IMR-90 (cell line): ENCODE measurements at regions not wholly inside any gene's neighbourhood (a gene's known extent, or its start where the extent isn't known, plus 50 kb on each side); places are given as distances from the start of the nearest gene placed in this dataset.

Experiments used
- ATAC-seq: fragments of 200-7000 bp; cut with Tn5 transposase; 2 replicates; pipeline ENCODE4 v1.9.1; 2020; ENCODE audit warnings: low read depth, mild to moderate bottlenecking, moderate library complexity
- BruUV-seq: library from RNA; stranded (reverse); fragments of 400-500 nt; replicated peaks from 2 replicates; lab custom pipeline; 2021; lab: Mats Ljungman, UMichigan
- CTCF ChIA-PET: fragments of 300-600 bp; formaldehyde crosslinking; extraction: SDS; loops from one replicate; lab custom pipeline; 2021; ENCODE audit warnings: antibody characterized with exemption; lab: Yijun Ruan, JAX
- POLR2A ChIA-PET: fragments of 300-600 bp; sonication (Branson Sonifier 250); formaldehyde crosslinking; loops from one replicate; lab custom pipeline; 2022; ENCODE audit warnings: antibody characterized with exemption; ENCODE audit not compliant: unreplicated experiment; lab: Charles Lee
- DNase-seq: peaks from one replicate; pipeline ENCODE4 v3.0.0; 2013
- H2AFZ ChIP-seq: replicated peaks from 2 replicates; pipeline ENCODE3; 2013; ENCODE audit warnings: low read length, mild to moderate bottlenecking; ENCODE audit not compliant: poor library complexity
- H2AK5ac ChIP-seq: 2 replicates; pipeline ENCODE4 v1.6.1; 2013; ENCODE audit warnings: low read depth, low read length, inconsistent platforms
- H2AK9ac ChIP-seq: replicated peaks from 2 replicates; pipeline ENCODE3; 2013; ENCODE audit warnings: mild to moderate bottlenecking, low read depth, low read length, moderate library complexity; ENCODE audit not compliant: poor library complexity
- H2BK120ac ChIP-seq: 2 replicates; pipeline ENCODE4 v1.6.1; 2013; ENCODE audit warnings: low read depth, low read length, inconsistent platforms
- H2BK15ac ChIP-seq: 3 replicates; pipeline ENCODE4 v1.6.1; 2013; ENCODE audit warnings: low read depth, low read length, inconsistent platforms
- H2BK20ac ChIP-seq: 2 replicates; pipeline ENCODE4 v1.6.1; 2013; ENCODE audit warnings: low read depth, mild to moderate bottlenecking, inconsistent platforms, low read length, moderate library complexity
- H2BK5ac ChIP-seq: 2 replicates; pipeline ENCODE4 v1.6.1; 2013; ENCODE audit warnings: mild to moderate bottlenecking, low read depth, low read length, inconsistent platforms; ENCODE audit not compliant: poor library complexity, severe bottlenecking
- H3K14ac ChIP-seq: replicated peaks from 2 replicates; pipeline ENCODE4 v1.6.1; 2013; ENCODE audit warnings: low read depth, low read length, inconsistent platforms
- H3K18ac ChIP-seq: 2 replicates; pipeline ENCODE4 v1.6.1; 2013; ENCODE audit warnings: low read depth, low read length, control low read depth
- H3K23ac ChIP-seq: 2 replicates; pipeline ENCODE4 v1.6.1; 2013; ENCODE audit warnings: low read depth, low read length, inconsistent platforms
- H3K27ac ChIP-seq: 2 replicates; pipeline ENCODE4 v1.5.1; 2013; ENCODE audit warnings: mild to moderate bottlenecking, control low read depth, low read length; ENCODE audit not compliant: insufficient read depth
- H3K27me3 ChIP-seq: 2 replicates; pipeline ENCODE4 v1.6.1; 2013; ENCODE audit warnings: low read length; ENCODE audit not compliant: control insufficient read depth, insufficient read depth
- H3K36me3 ChIP-seq: 2 replicates; pipeline ENCODE4 v1.6.1; 2013; ENCODE audit warnings: low read length, mixed read lengths; ENCODE audit not compliant: control insufficient read depth, insufficient read depth
- H3K4ac ChIP-seq: 2 replicates; pipeline ENCODE4 v1.6.1; 2013; ENCODE audit warnings: low read depth, low read length, inconsistent platforms
- H3K4me1 ChIP-seq: 2 replicates; pipeline ENCODE4 v1.6.1; 2013; ENCODE audit warnings: low read length, mixed read lengths; ENCODE audit not compliant: control insufficient read depth, insufficient read depth
- H3K4me2 ChIP-seq: 2 replicates; pipeline ENCODE4 v1.6.1; 2013; ENCODE audit warnings: low read depth, mild to moderate bottlenecking, control low read depth, low read length, moderate library complexity
- H3K4me3 ChIP-seq: 2 replicates; pipeline ENCODE4 v1.5.1; 2013; ENCODE audit warnings: low read depth, mild to moderate bottlenecking, control low read depth, low read length, moderate library complexity; ENCODE audit not compliant: insufficient read depth
- H3K56ac ChIP-seq: 2 replicates; pipeline ENCODE4 v1.6.1; 2013; ENCODE audit warnings: low read length, inconsistent platforms; ENCODE audit not compliant: insufficient read depth; ENCODE audit errors: extremely low read depth
- H3K79me1 ChIP-seq, 2 experiments: 2 replicates each; pipeline ENCODE4 v1.6.1; 2013; ENCODE audit warnings: low read length in 2 of 2, inconsistent platforms in 1 of 2, low read depth in 1 of 2
- H3K9ac ChIP-seq: 2 replicates; pipeline ENCODE4 v1.6.1; 2013; ENCODE audit warnings: low read depth, low read length, control low read depth
- H3K9me1 ChIP-seq: 2 replicates; pipeline ENCODE4 v1.6.1; 2013; ENCODE audit warnings: low read length, inconsistent platforms; ENCODE audit not compliant: insufficient read depth
- H3K9me3 ChIP-seq: 2 replicates; pipeline ENCODE4 v1.6.1; 2013; ENCODE audit warnings: low read length; ENCODE audit not compliant: control insufficient read depth, insufficient read depth
- H4K20me1 ChIP-seq: 2 replicates; pipeline ENCODE4 v1.6.1; 2013; ENCODE audit warnings: low read length, inconsistent platforms; ENCODE audit not compliant: insufficient read depth
- H4K5ac ChIP-seq: 2 replicates; pipeline ENCODE4 v1.6.1; 2013; ENCODE audit warnings: mild to moderate bottlenecking, low read depth, low read length, control low read depth
- H4K8ac ChIP-seq, 2 experiments: 2 replicates each; pipeline ENCODE4 v1.6.1; 2013; ENCODE audit warnings: low read depth in 2 of 2, low read length in 2 of 2, control low read depth in 1 of 2, inconsistent platforms in 1 of 2
- H4K91ac ChIP-seq: 2 replicates; pipeline ENCODE4 v1.6.1; 2013; ENCODE audit warnings: low read depth, low read length, inconsistent platforms; ENCODE audit not compliant: insufficient read depth
- CEBPB ChIP-seq: IDR thresholded peaks from 2 replicates; pipeline ENCODE4 v1.6.1; 2012; ENCODE audit warnings: low read depth, low read length, improper control_type of control experiment
- FOS ChIP-seq: fragments of 150-350 bp; IDR thresholded peaks from 2 replicates; pipeline ENCODE4 v1.6.1; 2016; ENCODE audit warnings: low read depth, low read length
- WGBS, 2 experiments: methylation state at CpG; one replicate each; pipeline versions ENCODE4 v1.1.5 to v1.1.7; 2013; ENCODE audit warnings: missing lambda C conversion rate in 2 of 2; ENCODE audit not compliant: insufficient read length in 1 of 2; ENCODE audit errors: extremely low coverage in 2 of 2; 5-methylcytosine and 5-hydroxymethylcytosine counted together
- dilution Hi-C: fragments of 300-500 bp; cut with HindIII; formaldehyde crosslinking; loops from one replicate; pipeline ENCODE4 v1.14.3; 2018; ENCODE audit warnings: low sequenced_read_pairs; ENCODE audit not compliant: unreplicated experiment
- in situ Hi-C: fragments of 300-500 bp; cut with MboI; formaldehyde crosslinking; loops from 3 replicates; pipeline ENCODE4 v1.14.3; 2019; ENCODE audit warnings: low sequenced_read_pairs, inconsistent platforms, mixed read lengths
- intact Hi-C: fragments of 100-400 bp; cut with micrococcal nuclease; formaldehyde crosslinking; loops from 2 replicates; pipeline ENCODE4 v1.10.0; 2022

- CTCF ChIA-PET, result no interaction called here
- BruUV-seq, result no TSS peak
- POLR2A ChIA-PET, result no interaction called here
These were observed 74.5 kb upstream of the QRFPR start for GRCh38 chr4:121455285-121455684.

More at GRCh38 chr4:121455285-121455684, 74.5 kb upstream of the QRFPR start:
- no peak overlapping the region for H2BK20ac ChIP-seq
- in situ Hi-C loops (no loop called here), dilution Hi-C loops (no loop called here), intact Hi-C loops (no loop called here)
- no CpG with 5 or more reads among the region's 3 CpGs for WGBS, 2 experiments
- H3K9me1 ChIP-seq, result no peaks in the 10 kb centered on the region
- H3K36me3 ChIP-seq, result no peaks in the 10 kb centered on the region
- no peak overlapping the region for H2BK15ac ChIP-seq
- no peak overlapping the region for H2AFZ ChIP-seq
- no peak overlapping the region for H3K18ac ChIP-seq
- H3K56ac ChIP-seq, result no peak overlapping the region
- H3K14ac ChIP-seq, result no peak overlapping the region
- no peak for ATAC-seq
- no peak overlapping the region for H3K4ac ChIP-seq
- no peak overlapping the region for H2BK120ac ChIP-seq
- H3K23ac ChIP-seq, result no peak overlapping the region
- H2AK5ac ChIP-seq, result no peak overlapping the region
- H3K9ac ChIP-seq, result no peak overlapping the region
- no peak overlapping the region for H3K4me2 ChIP-seq
- DNase-seq, result no peak
- no peaks in the 10 kb centered on the region for H3K4me1 ChIP-seq
- H2BK5ac ChIP-seq, result no peak overlapping the region
- H3K79me1 ChIP-seq, result no peaks in the 10 kb centered on the region
- no peaks in the 10 kb centered on the region for H3K9me3 ChIP-seq
- no peak overlapping the region for H4K8ac ChIP-seq
- no peak overlapping the region for H3K4me3 ChIP-seq
- H2AK9ac ChIP-seq, result no peak overlapping the region
- no peak overlapping the region for H4K91ac ChIP-seq
- no peak overlapping the region for H4K5ac ChIP-seq
- TF ChIP-seq FOS (no peak), CEBPB (no peak)
- H3K27me3 ChIP-seq, result peaks cover 12% of the 10 kb centered on the region
- no peak overlapping the region for H3K27ac ChIP-seq
- H4K20me1 ChIP-seq, result no peaks in the 10 kb centered on the region
